ENCODE measurements at regions not wholly inside any gene's neighbourhood (a gene's known extent, or its start where the extent isn't known, plus 50 kb on each side); places are given as distances from the start of the nearest gene placed in this dataset.

DNA sequence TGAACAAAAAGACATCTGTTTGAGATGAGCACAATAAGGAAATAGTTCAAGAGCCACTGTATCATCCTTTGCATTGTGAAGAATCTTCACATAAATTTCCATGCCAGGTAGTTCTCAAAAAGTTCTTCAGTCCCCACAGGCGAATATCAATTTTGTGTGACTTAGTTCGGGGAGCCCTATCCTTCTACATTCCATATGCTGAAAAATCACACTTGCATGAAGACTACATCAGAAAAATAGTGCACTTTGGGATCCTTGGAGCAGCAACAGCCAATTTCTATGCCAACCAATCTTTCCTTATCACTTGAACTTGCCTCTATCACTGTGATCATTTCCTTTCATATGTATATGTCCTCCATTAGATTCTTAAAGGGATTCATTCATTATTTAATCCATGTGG, 830.6 kb upstream of the POU3F3 start:
- intact Hi-C loops (cut with DNase I) = no loop called here
- TF ChIP-seq POLR2A (IDR thresholded peaks at IDR 0.05) (no peak), CTCF (IDR thresholded peaks at IDR 0.05) (no peak)
- 85 to 88% (median 85%) methylated on average over 2 of the region's 2 CpGs for WGBS, 4 donors
- ATAC-seq = no peak
- DNase-seq = no peak
- Histone ChIP-seq H3K4me1 (no peaks in the 10 kb centered on the region), H3K36me3 (no peaks in the 10 kb centered on the region), H3K27me3 (peaks cover 0 to 12% (median 0%) of the 10 kb centered on the region in 9 donors), H3K9me3 (no peaks in the 10 kb centered on the region), H3K4me3 (no peak overlapping the region), H3K27ac (no peak overlapping the region)

DNA sequence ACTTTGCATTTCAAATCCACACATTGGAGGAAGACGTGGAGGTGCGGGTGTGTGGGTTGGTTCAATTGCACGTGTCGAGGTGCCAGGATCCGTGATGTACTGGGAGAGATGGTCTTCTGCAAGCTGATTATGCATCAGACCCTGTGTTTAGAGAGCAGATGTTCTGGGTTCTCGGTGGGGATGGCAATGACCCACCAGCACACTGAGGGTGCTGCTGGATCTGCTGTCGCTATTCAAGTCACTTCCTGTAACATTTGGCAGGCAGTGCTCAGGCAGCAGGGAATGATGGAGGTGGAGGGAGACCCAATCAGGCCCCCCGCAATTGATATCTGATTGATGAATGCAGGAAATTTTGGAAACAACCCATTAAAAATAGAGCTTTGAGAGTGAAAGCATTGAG, 830.1 kb upstream of the POU3F3 start:
- Histone ChIP-seq H3K9me3 (no peaks in the 10 kb centered on the region), H3K4me3 (no peak overlapping the region), H3K4me1 (no peaks in the 10 kb centered on the region), H3K27ac (no peak overlapping the region), H3K27me3 (peaks cover 0 to 12% (median 0%) of the 10 kb centered on the region in 9 donors), H3K36me3 (no peaks in the 10 kb centered on the region)
- intact Hi-C loops (cut with DNase I) = no loop called here
- ATAC-seq (no peak), DNase-seq (no peak)
- WGBS, 4 donors = 35 to 44% (median 42%) methylated on average over 8 of the region's 8 CpGs
- TF ChIP-seq CTCF (IDR thresholded peaks at IDR 0.05) = no peak
- TF ChIP-seq POLR2A (IDR thresholded peaks at IDR 0.05) = no peak

DNA sequence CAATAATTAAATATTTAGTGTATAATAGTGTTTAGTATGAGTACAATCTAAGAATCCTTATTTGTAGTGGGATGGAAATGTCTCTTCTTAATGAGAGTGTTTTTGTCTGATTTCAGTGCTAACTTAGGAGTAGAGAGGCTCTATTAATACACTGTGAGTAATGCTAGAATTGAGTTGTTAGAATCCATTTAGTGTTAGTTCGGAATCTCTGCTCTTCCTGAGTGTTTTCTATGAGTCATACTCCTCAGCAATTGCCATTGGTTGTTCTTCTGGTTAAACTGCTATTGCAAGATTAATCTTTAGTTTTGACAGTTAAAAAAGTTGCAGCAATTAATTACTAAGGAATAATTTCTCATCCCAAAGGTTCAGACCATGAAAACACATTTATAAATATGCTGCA, 828.6 kb upstream of the POU3F3 start:
- TF ChIP-seq CTCF (IDR thresholded peaks at IDR 0.05) (no peak), POLR2A (IDR thresholded peaks at IDR 0.05) (no peak)
- ATAC-seq (no peak), DNase-seq (no peak)
- Histone ChIP-seq H3K4me1 (no peaks in the 10 kb centered on the region), H3K4me3 (no peak overlapping the region), H3K27ac (no peak overlapping the region), H3K27me3 (peaks cover 0 to 8% (median 0%) of the 10 kb centered on the region in 9 donors), H3K9me3 (no peaks in the 10 kb centered on the region), H3K36me3 (no peaks in the 10 kb centered on the region)
- intact Hi-C loops (cut with DNase I) = no loop called here
- WGBS, 4 donors = 44 to 63% (median 50%) methylated on average over 1 of the region's 1 CpG

DNA sequence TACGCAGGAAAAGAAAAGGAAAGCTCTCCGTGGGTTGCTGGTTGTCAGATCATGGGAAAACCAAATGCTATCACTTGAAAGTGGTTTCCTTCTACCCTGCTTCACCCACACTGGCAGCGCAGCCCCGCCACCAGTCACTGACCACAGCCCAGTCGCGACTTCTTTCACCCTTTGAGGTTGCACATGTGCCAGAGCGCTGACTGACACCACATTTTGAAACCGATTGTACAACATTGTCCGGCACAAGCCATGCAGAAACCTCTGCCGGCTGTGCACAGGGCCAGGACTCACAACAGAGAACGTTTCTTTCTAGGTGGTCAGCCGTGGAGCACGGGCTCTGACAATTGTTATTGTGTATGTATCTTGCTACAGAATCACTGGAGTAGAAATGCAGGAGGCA, 827.2 kb upstream of the POU3F3 start:
- no peak for DNase-seq

More for the DNA sequence above, 827.2 kb upstream of the POU3F3 start:
- intact Hi-C loops (cut with DNase I) = no loop called here
- ATAC-seq = no peak
- 81 to 82% (median 82%) methylated on average over 8 to 13 of the region's 13 CpGs for WGBS, 4 donors
- TF ChIP-seq POLR2A (IDR thresholded peaks at IDR 0.05) = no peak
- TF ChIP-seq CTCF (IDR thresholded peaks at IDR 0.05) = no peak
- H3K36me3 ChIP-seq = no peaks in the 10 kb centered on the region
- no peak overlapping the region for H3K27ac ChIP-seq
- no peaks in the 10 kb centered on the region for H3K4me1 ChIP-seq
- H3K9me3 ChIP-seq = no peaks in the 10 kb centered on the region
- no peak overlapping the region for H3K4me3 ChIP-seq
- peaks cover 0 to 5% (median 0%) of the 10 kb centered on the region in 9 donors for H3K27me3 ChIP-seq
